Activated T-helper 1 cell treated with anti-CD3 and anti-CD28 coated beads, Interleukin-12 subunit alpha, Interleukin-12 subunit beta, Interleukin-2, Interleukin-4 antibody, amounts not matched to agents 30 ng/mL and 10 ng/mL and 1 ng/mL, durations not matched to agents 14 hours and 24 hours and 36 hours (primary cell): ENCODE measurements at regions not wholly inside any gene's neighbourhood (a gene's known extent, or its start where the extent isn't known, plus 50 kb on each side); places are given as distances from the start of the nearest gene placed in this dataset.

Experiments used
- DNase-seq: peaks from one replicate; pipeline ENCODE4 v3.0.0; 2021; ENCODE audit warnings: low spot score
- H3K27ac Mint-ChIP-seq: one replicate; pipeline ENCODE4 v1.8.0; 2021; ENCODE audit warnings: mild to moderate bottlenecking, mixed read lengths
- H3K27me3 Mint-ChIP-seq: one replicate; pipeline ENCODE4 v1.8.0; 2022; ENCODE audit warnings: mild to moderate bottlenecking, moderate library complexity, mixed read lengths; ENCODE audit not compliant: insufficient read depth
- H3K36me3 Mint-ChIP-seq: one replicate; pipeline ENCODE4 v1.8.0; 2021; ENCODE audit warnings: low read depth, mixed read lengths
- H3K4me1 Mint-ChIP-seq: one replicate; pipeline ENCODE4 v1.8.0; 2021; ENCODE audit warnings: low read depth, mixed read lengths
- H3K4me3 Mint-ChIP-seq: one replicate; pipeline ENCODE4 v1.8.0; 2021; ENCODE audit warnings: mild to moderate bottlenecking, moderate library complexity, mixed read lengths
- H3K9me3 Mint-ChIP-seq: one replicate; pipeline ENCODE4 v1.8.0; 2021; ENCODE audit warnings: mixed read lengths
- intact Hi-C: fragments of 100-400 bp; cut with micrococcal nuclease; formaldehyde crosslinking; loops from one replicate; pipeline ENCODE4 v1.15.1; 2024

DNA sequence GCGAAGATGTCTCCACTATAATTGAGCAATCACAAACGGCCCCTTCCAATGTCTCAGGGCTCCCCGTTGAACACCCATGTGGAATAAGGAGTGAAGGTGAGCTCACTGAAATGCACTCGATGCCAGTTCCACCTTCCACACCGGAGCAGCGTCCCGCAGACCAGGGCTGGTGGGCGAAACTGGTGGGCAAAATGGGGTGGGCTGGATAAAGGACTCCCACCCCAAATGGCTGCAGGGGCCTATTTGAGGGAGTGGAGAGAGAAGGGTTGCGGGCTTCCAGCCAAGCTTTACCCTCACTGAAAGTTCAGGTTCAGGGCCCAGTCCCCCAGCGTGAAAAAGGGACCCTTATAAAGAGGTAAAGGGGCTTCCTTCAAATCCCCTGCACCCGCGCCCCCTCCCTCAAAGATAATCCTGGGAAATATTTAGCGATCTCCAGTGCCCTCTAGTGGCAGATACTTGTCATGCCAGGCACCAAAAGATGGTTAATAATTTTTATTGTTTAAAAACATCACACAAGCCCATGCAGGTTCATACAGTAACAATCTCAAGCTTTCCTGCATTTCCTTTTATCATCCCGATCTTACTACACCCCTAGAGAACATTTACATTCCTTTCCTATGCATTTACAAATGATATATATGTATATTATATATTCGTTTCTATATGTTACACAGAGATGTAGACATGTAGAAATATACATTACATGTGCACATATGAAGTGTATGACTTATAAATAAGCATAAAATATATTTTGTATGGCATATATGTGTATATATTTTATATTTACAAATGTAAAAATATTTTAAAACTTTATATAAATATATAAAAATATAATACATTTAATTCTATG is 58.2 kb upstream of the NKX2-2 start:
- intact Hi-C loops: loop anchor here (1.0 to 2.0 kb wide), 4 partner anchors 13 to 337 kb away; no protein-coding TSS in a partner anchor
- Mint-ChIP-seq H3K4me1 (peaks cover 14% of the 10 kb centered on the region), H3K27me3 (peaks cover 32% of the 10 kb centered on the region), H3K9me3 (no peaks in the 10 kb centered on the region), H3K4me3 (no peak overlapping the region), H3K36me3 (no peaks in the 10 kb centered on the region), H3K27ac (no peak overlapping the region)
- no peak for DNase-seq

DNA sequence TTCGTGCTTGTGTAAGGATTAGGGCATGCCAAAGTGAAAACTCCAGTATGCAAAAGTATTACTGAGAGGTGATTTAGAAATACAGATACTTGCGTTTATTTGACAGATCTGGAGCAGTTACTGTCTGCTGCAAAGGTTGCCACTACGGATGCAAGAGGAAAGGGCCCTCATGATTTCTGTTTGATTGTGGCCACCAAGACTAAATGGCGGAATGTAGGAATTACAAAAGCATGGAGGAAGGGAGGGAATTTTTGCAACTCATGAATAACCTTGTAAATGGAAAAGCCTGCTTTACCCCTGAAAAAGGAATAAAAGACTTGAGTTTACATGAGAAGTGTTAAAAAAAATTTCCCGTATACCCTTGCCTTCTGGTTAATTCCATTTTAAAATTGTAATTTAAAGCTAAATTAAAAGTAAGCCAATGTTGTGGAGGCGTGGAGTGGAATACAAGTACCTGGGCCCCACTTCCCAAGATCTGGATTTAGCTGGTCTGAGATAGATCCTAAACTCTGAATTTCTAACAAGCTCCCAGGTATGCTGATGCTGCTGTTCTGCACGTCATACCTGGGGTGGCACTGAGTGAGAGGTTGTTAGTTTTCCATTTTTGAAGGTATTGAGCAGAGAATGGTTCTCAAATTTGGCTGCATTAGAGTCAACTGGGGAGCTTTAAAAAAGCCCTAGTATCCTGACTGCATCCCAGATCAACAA is 56.6 kb upstream of the NKX2-2 start:
- H3K4me3 Mint-ChIP-seq: no peak overlapping the region
- DNase-seq: no peak
- peaks cover 14% of the 10 kb centered on the region for H3K4me1 Mint-ChIP-seq
- intact Hi-C loops: no loop called here
- H3K36me3 Mint-ChIP-seq: peaks cover 1% of the 10 kb centered on the region
- peaks cover 35% of the 10 kb centered on the region for H3K27me3 Mint-ChIP-seq
- H3K9me3 Mint-ChIP-seq: no peaks in the 10 kb centered on the region
- H3K27ac Mint-ChIP-seq: no peak overlapping the region

DNA sequence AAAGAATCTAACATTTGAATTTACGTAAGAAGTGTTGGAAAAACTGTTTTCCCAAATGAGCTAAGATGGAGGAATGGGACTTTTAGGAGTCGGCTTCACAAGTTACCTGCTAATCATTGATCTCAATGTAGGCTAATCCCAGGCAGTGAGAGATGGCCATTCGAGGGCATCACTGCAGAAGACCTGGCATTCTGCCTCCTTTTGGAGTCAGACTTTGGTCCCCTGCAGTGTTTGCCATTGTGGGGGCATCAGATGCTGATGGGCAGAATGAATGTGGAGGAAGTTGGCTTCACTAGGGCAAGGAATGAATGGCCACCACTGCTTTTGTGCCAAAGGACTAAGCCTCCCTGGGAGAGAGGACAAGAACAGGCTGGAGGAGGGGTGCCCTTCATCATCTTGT is 55.7 kb upstream of the NKX2-2 start:
- intact Hi-C loops: no loop called here
- Mint-ChIP-seq H3K27me3 (peaks cover 29% of the 10 kb centered on the region), H3K9me3 (no peaks in the 10 kb centered on the region), H3K4me3 (no peak overlapping the region), H3K36me3 (peaks cover 1% of the 10 kb centered on the region), H3K4me1 (peaks cover 14% of the 10 kb centered on the region), H3K27ac (no peak overlapping the region)
- DNase-seq: no peak

GRCh38 chr20:21564127-21564773 is 50.4 kb upstream of the NKX2-2 start:
- intact Hi-C loops: no loop called here
- peaks cover 11% of the 10 kb centered on the region for H3K4me1 Mint-ChIP-seq
- no peak overlapping the region for H3K4me3 Mint-ChIP-seq
- peaks cover 1% of the 10 kb centered on the region for H3K36me3 Mint-ChIP-seq
- no peak overlapping the region for H3K27ac Mint-ChIP-seq
- no peak for DNase-seq
- no peaks in the 10 kb centered on the region for H3K9me3 Mint-ChIP-seq
- peaks cover 18% of the 10 kb centered on the region for H3K27me3 Mint-ChIP-seq
